ENCODE measurements at regions not wholly inside any gene's neighbourhood (a gene's known extent, or its start where the extent isn't known, plus 50 kb on each side); places are given as distances from the start of the nearest gene placed in this dataset.

GRCh38 chr14:53285821-53286220, 132.7 kb upstream of the DDHD1 start:
- no peak overlapping the region for H3K14ac ChIP-seq (ENCODE audit: insufficient read depth, low read length)
- DNase-seq: no peak
- H2BK120ac ChIP-seq (ENCODE audit: low read depth, low read length, poor library complexity, severe bottlenecking): no peak overlapping the region
- H3K4me1 ChIP-seq (ENCODE audit: insufficient read depth, low read length): no peaks in the 10 kb centered on the region
- H4K20me1 ChIP-seq (ENCODE audit: control insufficient read depth, insufficient read depth, insufficient read length): no peaks in the 10 kb centered on the region
- H3K9ac ChIP-seq (ENCODE audit: extremely low read depth, insufficient read length, low read length): no peak overlapping the region
- 0 out of 3 replicates have a peak, but pooled peaks have one; percentile 9 for TF ChIP-seq CTCF (conservative IDR thresholded peaks at IDR 0.05)
- peaks cover 0 to 2% (median 1%) of the 10 kb centered on the region in 3 experiments; a peak in 2 of 7 replicates for H3K36me3 Mint-ChIP-seq (ENCODE audit: insufficient read depth in 1 of 3, low read depth in 3 of 3)
- no peak overlapping the region for H3K4me3 Mint-ChIP-seq
- H3T11ph ChIP-seq (ENCODE audit: low read length): no peak overlapping the region
- H2BK15ac ChIP-seq (ENCODE audit: low read depth, low read length): no peak overlapping the region
- H3K79me2 ChIP-seq (ENCODE audit: insufficient read depth, low read length): no peaks in the 10 kb centered on the region
- H3K79me1 ChIP-seq (ENCODE audit: insufficient read depth, low read depth, low read length, poor library complexity, severe bottlenecking): no peaks in the 10 kb centered on the region
- H3K27ac ChIP-seq (ENCODE audit: insufficient read length, low read depth, low read length): no peak overlapping the region
- H3K9me3 Mint-ChIP-seq: peaks cover 0 to 8% of the 10 kb centered on the region in 2 experiments; a peak in 4 of 5 replicates
- H3K23ac ChIP-seq (ENCODE audit: insufficient read length, low read depth, low read length): no peak overlapping the region
- no peak overlapping the region for H3K27ac Mint-ChIP-seq
- H3K9me3 ChIP-seq (ENCODE audit: control insufficient read depth, low read depth, low read length): no peaks in the 10 kb centered on the region
- no peaks in the 10 kb centered on the region for H3K27me3 ChIP-seq (ENCODE audit: insufficient read depth, low read length)
- H4K5ac ChIP-seq (ENCODE audit: insufficient read length, low read depth, low read length): no peak overlapping the region
- WGBS (ENCODE audit: extremely low coverage, insufficient read length, low lambda C conversion rate): no CpG with 5 or more reads among the region's 4 CpGs
- H2BK20ac ChIP-seq (ENCODE audit: low read depth, low read length, poor library complexity, severe bottlenecking): no peak overlapping the region
- no peak overlapping the region for H3K4me2 ChIP-seq (ENCODE audit: insufficient read depth, insufficient read length, low read length)
- no peaks in the 10 kb centered on the region for H3K23me2 ChIP-seq (ENCODE audit: insufficient read length, low read depth, low read length, poor library complexity, severe bottlenecking)
- no peak overlapping the region for H2AFZ ChIP-seq (ENCODE audit: low read length)
- no peaks in the 10 kb centered on the region for H3K4me1 Mint-ChIP-seq
- H3K27me3 Mint-ChIP-seq (ENCODE audit: low read depth): no peaks in the 10 kb centered on the region
- H4K8ac ChIP-seq (replicated peaks; ENCODE audit: insufficient read length, low read depth, low read length): no peak overlapping the region
- H2AK5ac ChIP-seq (ENCODE audit: insufficient read length, low read length): no peak overlapping the region
- H3K56ac ChIP-seq (ENCODE audit: insufficient read length, low read depth, low read length): no peak overlapping the region
- no peak overlapping the region for H2BK12ac ChIP-seq (ENCODE audit: insufficient read length, low read depth, low read length)
- H2BK5ac ChIP-seq (ENCODE audit: insufficient read length, low read length): no peak overlapping the region
- H4K91ac ChIP-seq (ENCODE audit: insufficient read length, low read depth, low read length): no peak overlapping the region
- H3K18ac ChIP-seq (ENCODE audit: insufficient read length, low read depth, low read length): no peak overlapping the region
- no peak overlapping the region for H3K4ac ChIP-seq (ENCODE audit: low read depth, low read length)
